CD8-positive, alpha-beta memory T cell (primary cell): ENCODE measurements at regions not wholly inside any gene's neighbourhood (a gene's known extent, or its start where the extent isn't known, plus 50 kb on each side); places are given as distances from the start of the nearest gene placed in this dataset.

ENCODE experiments used
- CTCF ChIA-PET: fragments of 350-600 bp; sonication (Branson Sonifier 250); formaldehyde crosslinking; loops from one replicate; lab custom pipeline; 2021; ENCODE audit warnings: antibody characterized with exemption; lab: Charles Lee
- POLR2A ChIA-PET: fragments of 350-600 bp; sonication (Branson Sonifier 250); formaldehyde crosslinking; loops from one replicate; lab custom pipeline; 2021; ENCODE audit warnings: antibody characterized with exemption; lab: Charles Lee
- DNase-seq, 5 donors: peaks; one replicate each; pipeline versions ENCODE4 v3.0.0 to v3.0.0-alpha.2; 2020 to 2022; ENCODE audit warnings: mixed read lengths in 1 of 5
- H3K27ac ChIP-seq: one replicate; pipeline ENCODE4 v1.7.0; 2013; ENCODE audit warnings: low read depth, mild to moderate bottlenecking, low read length, moderate library complexity
- H3K27me3 ChIP-seq: 2 replicates; pipeline ENCODE4 v1.7.0; 2013; ENCODE audit warnings: low read length, mild to moderate bottlenecking; ENCODE audit not compliant: insufficient read depth, poor library complexity, severe bottlenecking
- H3K36me3 ChIP-seq: 2 replicates; pipeline ENCODE4 v1.7.0; 2013; ENCODE audit warnings: mild to moderate bottlenecking, low read length, moderate library complexity; ENCODE audit not compliant: insufficient read depth
- H3K4me1 ChIP-seq: 2 replicates; pipeline ENCODE4 v1.7.0; 2013; ENCODE audit warnings: mild to moderate bottlenecking, low read length, moderate library complexity; ENCODE audit not compliant: insufficient read depth
- H3K4me3 ChIP-seq: 2 replicates; pipeline ENCODE4 v1.7.0; 2013; ENCODE audit warnings: mild to moderate bottlenecking, low read length
- H3K9me3 ChIP-seq: 2 replicates; pipeline ENCODE4 v1.7.0; 2013; ENCODE audit warnings: mild to moderate bottlenecking, low read length
- H3K27ac Mint-ChIP-seq, 8 donors: one replicate each; pipeline ENCODE4 v1.8.0; 2020 to 2021; ENCODE audit warnings: mixed read lengths in 8 of 8, mild to moderate bottlenecking in 6 of 8, inconsistent platforms in 3 of 8, moderate library complexity in 3 of 8
- H3K27me3 Mint-ChIP-seq, 2 donors: one replicate each; pipeline ENCODE4 v1.8.0; 2020 to 2021; ENCODE audit warnings: mixed read lengths in 2 of 2, mild to moderate bottlenecking in 1 of 2, moderate library complexity in 1 of 2
- H3K36me3 Mint-ChIP-seq, 3 donors: one replicate each; pipeline ENCODE4 v1.8.0; 2020 to 2021; ENCODE audit warnings: mixed read lengths in 3 of 3, inconsistent platforms in 1 of 3, mild to moderate bottlenecking in 1 of 3
- H3K4me1 Mint-ChIP-seq, 3 donors: one replicate each; pipeline ENCODE4 v1.8.0; 2020 to 2021; ENCODE audit warnings: mixed read lengths in 3 of 3, inconsistent platforms in 1 of 3, mild to moderate bottlenecking in 1 of 3
- H3K4me3 Mint-ChIP-seq, 7 donors: one replicate each; pipeline ENCODE4 v1.8.0; 2020 to 2021; ENCODE audit warnings: mixed read lengths in 7 of 7, mild to moderate bottlenecking in 6 of 7, moderate library complexity in 4 of 7, inconsistent platforms in 2 of 7
- H3K9me3 Mint-ChIP-seq, 5 donors: one replicate each; pipeline ENCODE4 v1.8.0; 2020 to 2022; ENCODE audit warnings: mixed read lengths in 5 of 5, mild to moderate bottlenecking in 3 of 5, moderate library complexity in 2 of 5, inconsistent platforms in 1 of 5

- Histone ChIP-seq H3K4me1 (no peaks in the 10 kb centered on the region), H3K27ac (no peak overlapping the region), H3K4me3 (no peak overlapping the region), H3K27me3 (no peaks in the 10 kb centered on the region), H3K36me3 (no peaks in the 10 kb centered on the region), H3K9me3 (no peaks in the 10 kb centered on the region)
- no peak overlapping the region for H3K4me3 Mint-ChIP-seq
- no peaks in the 10 kb centered on the region for H3K36me3 Mint-ChIP-seq
- POLR2A ChIA-PET: no interaction called here
- no peaks in the 10 kb centered on the region for H3K27me3 Mint-ChIP-seq
- no peak overlapping the region for H3K27ac Mint-ChIP-seq
- no peaks in the 10 kb centered on the region for H3K4me1 Mint-ChIP-seq
- CTCF ChIA-PET: no interaction called here
- no peak for DNase-seq
- peaks cover 4 to 30% (median 14%) of the 10 kb centered on the region in 5 donors for H3K9me3 Mint-ChIP-seq
Observed at GRCh38 chr5:120907953-120908352, 443.9 kb downstream of the PRR16 start.

- ChIA-PET CTCF (no interaction called here), POLR2A (no interaction called here)
- no peaks in the 10 kb centered on the region for H3K36me3 ChIP-seq
- Mint-ChIP-seq H3K9me3 (peaks cover 3 to 26% (median 16%) of the 10 kb centered on the region in 5 donors), H3K27me3 (no peaks in the 10 kb centered on the region), H3K4me1 (no peaks in the 10 kb centered on the region), H3K36me3 (no peaks in the 10 kb centered on the region), H3K27ac (no peak overlapping the region), H3K4me3 (no peak overlapping the region)
- no peak for DNase-seq
- no peak overlapping the region for H3K4me3 ChIP-seq
- H3K27ac ChIP-seq: no peak overlapping the region
- no peaks in the 10 kb centered on the region for H3K4me1 ChIP-seq
- no peaks in the 10 kb centered on the region for H3K9me3 ChIP-seq
- no peaks in the 10 kb centered on the region for H3K27me3 ChIP-seq
Observed at GRCh38 chr5:120910629-120911028, 446.5 kb downstream of the PRR16 start.

- H3K27me3 Mint-ChIP-seq: no peaks in the 10 kb centered on the region
- Histone ChIP-seq H3K4me3 (no peak overlapping the region), H3K27me3 (no peaks in the 10 kb centered on the region), H3K4me1 (no peaks in the 10 kb centered on the region), H3K27ac (no peak overlapping the region), H3K36me3 (no peaks in the 10 kb centered on the region), H3K9me3 (no peaks in the 10 kb centered on the region)
- H3K36me3 Mint-ChIP-seq: no peaks in the 10 kb centered on the region
- no peak for DNase-seq
- no peaks in the 10 kb centered on the region for H3K4me1 Mint-ChIP-seq
- no peak overlapping the region for H3K4me3 Mint-ChIP-seq
- ChIA-PET CTCF (no interaction called here), POLR2A (no interaction called here)
- peaks cover 0 to 20% (median 4%) of the 10 kb centered on the region in 5 donors for H3K9me3 Mint-ChIP-seq
- no peak overlapping the region for H3K27ac Mint-ChIP-seq
Observed at GRCh38 chr5:120913396-120913795, 449.3 kb downstream of the PRR16 start.

- no peaks in the 10 kb centered on the region for H3K27me3 ChIP-seq
- H3K36me3 ChIP-seq: no peaks in the 10 kb centered on the region
- POLR2A ChIA-PET: no interaction called here
- no peak overlapping the region for H3K4me3 Mint-ChIP-seq
- H3K4me1 Mint-ChIP-seq: no peaks in the 10 kb centered on the region
- CTCF ChIA-PET: no interaction called here
- no peak overlapping the region for H3K27ac Mint-ChIP-seq
- no peaks in the 10 kb centered on the region for H3K27me3 Mint-ChIP-seq
- no peaks in the 10 kb centered on the region for H3K4me1 ChIP-seq
- no peak for DNase-seq
- no peak overlapping the region for H3K27ac ChIP-seq
- H3K9me3 ChIP-seq: no peaks in the 10 kb centered on the region
- peaks cover 0 to 12% (median 1%) of the 10 kb centered on the region in 5 donors for H3K9me3 Mint-ChIP-seq
- H3K4me3 ChIP-seq: no peak overlapping the region
- no peaks in the 10 kb centered on the region for H3K36me3 Mint-ChIP-seq
Observed at GRCh38 chr5:120917214-120917758, 453.2 kb downstream of the PRR16 start.

GRCh38 chr5:120919017-120919416 lies 454.9 kb downstream of the PRR16 start:
- no peaks in the 10 kb centered on the region for H3K36me3 Mint-ChIP-seq
- no peak for DNase-seq
- peaks cover 1 to 7% (median 4%) of the 10 kb centered on the region in 5 donors for H3K9me3 Mint-ChIP-seq
- Histone ChIP-seq H3K4me3 (no peak overlapping the region), H3K36me3 (no peaks in the 10 kb centered on the region), H3K4me1 (no peaks in the 10 kb centered on the region), H3K27ac (no peak overlapping the region), H3K27me3 (no peaks in the 10 kb centered on the region), H3K9me3 (no peaks in the 10 kb centered on the region)
- CTCF ChIA-PET: no interaction called here
- POLR2A ChIA-PET: no interaction called here
- no peak overlapping the region for H3K27ac Mint-ChIP-seq
- no peak overlapping the region for H3K4me3 Mint-ChIP-seq
- H3K4me1 Mint-ChIP-seq: no peaks in the 10 kb centered on the region
- H3K27me3 Mint-ChIP-seq: no peaks in the 10 kb centered on the region

GRCh38 chr5:120923026-120923425 lies 458.9 kb downstream of the PRR16 start:
- Histone ChIP-seq H3K27ac (no peak overlapping the region), H3K4me3 (no peak overlapping the region), H3K9me3 (no peaks in the 10 kb centered on the region), H3K4me1 (no peaks in the 10 kb centered on the region), H3K27me3 (no peaks in the 10 kb centered on the region), H3K36me3 (no peaks in the 10 kb centered on the region)
- H3K9me3 Mint-ChIP-seq: peaks cover 3 to 15% (median 13%) of the 10 kb centered on the region in 5 donors
- H3K27me3 Mint-ChIP-seq: no peaks in the 10 kb centered on the region
- no peak overlapping the region for H3K4me3 Mint-ChIP-seq
- ChIA-PET CTCF (no interaction called here), POLR2A (no interaction called here)
- no peak overlapping the region for H3K27ac Mint-ChIP-seq
- no peaks in the 10 kb centered on the region for H3K36me3 Mint-ChIP-seq
- no peak for DNase-seq
- no peaks in the 10 kb centered on the region for H3K4me1 Mint-ChIP-seq

- Histone ChIP-seq H3K4me1 (no peaks in the 10 kb centered on the region), H3K36me3 (no peaks in the 10 kb centered on the region), H3K27ac (no peak overlapping the region), H3K9me3 (no peaks in the 10 kb centered on the region), H3K4me3 (no peak overlapping the region), H3K27me3 (no peaks in the 10 kb centered on the region)
- Mint-ChIP-seq H3K27ac (no peak overlapping the region), H3K9me3 (peaks cover 3 to 20% (median 15%) of the 10 kb centered on the region in 5 donors), H3K36me3 (no peaks in the 10 kb centered on the region), H3K4me1 (no peaks in the 10 kb centered on the region), H3K4me3 (no peak overlapping the region), H3K27me3 (no peaks in the 10 kb centered on the region)
- DNase-seq: no peak
- ChIA-PET POLR2A (no interaction called here), CTCF (no interaction called here)
Observed at GRCh38 chr5:120926471-120926870, 462.4 kb downstream of the PRR16 start.

- H3K9me3 ChIP-seq: no peaks in the 10 kb centered on the region
- no peaks in the 10 kb centered on the region for H3K36me3 ChIP-seq
- no peak for DNase-seq
- H3K27me3 ChIP-seq: no peaks in the 10 kb centered on the region
- no peak overlapping the region for H3K27ac Mint-ChIP-seq
- H3K27me3 Mint-ChIP-seq: no peaks in the 10 kb centered on the region
- H3K4me1 ChIP-seq: no peaks in the 10 kb centered on the region
- H3K4me1 Mint-ChIP-seq: no peaks in the 10 kb centered on the region
- H3K4me3 ChIP-seq: no peak overlapping the region
- H3K4me3 Mint-ChIP-seq: no peak overlapping the region
- H3K9me3 Mint-ChIP-seq: peaks cover 2 to 25% (median 15%) of the 10 kb centered on the region in 5 donors
- no peak overlapping the region for H3K27ac ChIP-seq
- H3K36me3 Mint-ChIP-seq: no peaks in the 10 kb centered on the region
- ChIA-PET CTCF (no interaction called here), POLR2A (no interaction called here)
Observed at GRCh38 chr5:120927950-120928530, 463.9 kb downstream of the PRR16 start.
